ENCODE measurements at regions not wholly inside any gene's neighbourhood (a gene's known extent, or its start where the extent isn't known, plus 50 kb on each side); places are given as distances from the start of the nearest gene placed in this dataset.
"Not testable (repeated sequence)": the region's sequence is repeated elsewhere in the genome, so short reads cannot be mapped to it uniquely, and the experiment has no call there.

DNA sequence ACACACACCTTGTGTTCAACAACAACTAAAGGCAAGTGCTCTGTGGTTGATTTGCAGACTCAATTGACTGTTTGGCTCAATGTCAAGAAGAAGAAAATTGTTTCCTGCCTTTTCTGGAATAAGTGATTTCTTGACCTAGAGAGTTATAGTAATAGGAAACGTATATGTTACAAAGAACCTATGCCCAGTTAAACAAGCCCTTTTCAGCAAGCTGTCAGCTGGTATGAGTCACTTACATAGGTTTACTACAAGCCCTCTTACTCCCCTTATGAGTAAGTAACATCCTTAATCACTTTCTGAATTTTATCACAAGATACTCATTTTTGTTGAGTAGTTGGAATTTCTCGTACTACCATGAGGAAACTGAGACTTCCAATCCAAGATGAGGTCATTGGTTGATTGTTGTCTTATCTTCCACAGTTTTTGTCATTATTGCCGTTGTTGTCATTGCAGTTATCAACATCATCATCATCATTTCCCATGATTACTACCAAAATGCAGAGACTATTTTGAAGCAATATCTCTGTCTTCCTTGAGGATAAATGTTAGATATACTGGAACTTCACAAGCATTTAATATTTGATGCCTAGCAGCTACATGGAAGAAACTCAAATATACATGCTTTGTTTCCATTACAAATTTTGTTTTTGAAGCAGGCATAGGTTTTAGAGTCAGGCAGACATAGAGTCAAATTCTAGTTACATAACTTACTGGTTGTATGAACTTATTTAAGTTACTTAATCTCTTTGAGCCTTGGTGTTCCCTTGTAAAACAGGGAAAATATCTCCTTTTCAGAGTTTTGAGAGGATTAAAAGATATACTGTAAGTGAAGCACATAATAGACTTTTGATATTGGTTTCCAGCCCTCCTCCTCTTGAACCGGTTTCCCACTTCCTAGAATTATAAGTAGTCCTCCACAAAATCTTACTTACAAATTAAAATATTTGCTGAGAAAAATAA, 106.0 kb downstream of the RAP2A start:
- H3K27me3 ChIP-seq: no peaks in the 10 kb centered on the region
- H3K4me3 ChIP-seq: no peak overlapping the region
- no peaks in the 10 kb centered on the region for H3K4me1 ChIP-seq
- H3K9me3 ChIP-seq: no peaks in the 10 kb centered on the region
- no peak overlapping the region for H3K27ac ChIP-seq
- TF ChIP-seq CTCF (IDR thresholded peaks at IDR 0.05) (no peak), POLR2AphosphoS5 (IDR thresholded peaks at IDR 0.05; ENCODE audit: insufficient read depth in 1 of 2, low read depth in 1 of 2) (no peak), POLR2A (IDR thresholded peaks at IDR 0.05) (no peak)
- H3K36me3 ChIP-seq: no peaks in the 10 kb centered on the region
- no peak for DNase-seq (ENCODE audit: extremely low spot score in 2 of 2)
- intact Hi-C loops (cut with DNase I): no loop called here

DNA sequence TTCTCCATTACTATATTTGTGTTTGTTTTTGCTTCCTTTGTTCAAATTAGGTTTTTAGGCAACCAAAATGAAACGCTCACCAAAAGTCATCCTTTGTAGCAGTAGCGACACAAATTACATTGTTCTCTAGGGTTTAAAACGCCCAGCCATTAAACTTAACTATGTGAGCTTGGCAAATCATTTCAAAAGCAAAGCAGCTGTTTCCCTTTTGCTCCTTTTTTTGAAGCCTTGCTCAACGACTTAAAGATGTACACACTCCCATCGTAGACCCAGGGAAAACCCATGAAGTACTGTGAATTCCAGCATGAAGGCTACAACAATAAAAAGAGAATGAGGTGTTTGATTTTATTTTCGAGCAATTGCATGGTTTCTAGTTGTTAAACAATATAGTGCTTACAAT, 106.7 kb downstream of the RAP2A start:
- H3K4me3 ChIP-seq: no peak overlapping the region
- no peak for DNase-seq (ENCODE audit: extremely low spot score in 2 of 2)
- H3K9me3 ChIP-seq: no peaks in the 10 kb centered on the region
- intact Hi-C loops (cut with DNase I): no loop called here
- no peaks in the 10 kb centered on the region for H3K36me3 ChIP-seq
- H3K27ac ChIP-seq: no peak overlapping the region
- no peaks in the 10 kb centered on the region for H3K27me3 ChIP-seq
- no peaks in the 10 kb centered on the region for H3K4me1 ChIP-seq
- no peak for TF ChIP-seq CTCF (IDR thresholded peaks at IDR 0.05)
- no peak for TF ChIP-seq POLR2A (IDR thresholded peaks at IDR 0.05)
- TF ChIP-seq POLR2AphosphoS5 (IDR thresholded peaks at IDR 0.05; ENCODE audit: insufficient read depth in 1 of 2, low read depth in 1 of 2): no peak

DNA sequence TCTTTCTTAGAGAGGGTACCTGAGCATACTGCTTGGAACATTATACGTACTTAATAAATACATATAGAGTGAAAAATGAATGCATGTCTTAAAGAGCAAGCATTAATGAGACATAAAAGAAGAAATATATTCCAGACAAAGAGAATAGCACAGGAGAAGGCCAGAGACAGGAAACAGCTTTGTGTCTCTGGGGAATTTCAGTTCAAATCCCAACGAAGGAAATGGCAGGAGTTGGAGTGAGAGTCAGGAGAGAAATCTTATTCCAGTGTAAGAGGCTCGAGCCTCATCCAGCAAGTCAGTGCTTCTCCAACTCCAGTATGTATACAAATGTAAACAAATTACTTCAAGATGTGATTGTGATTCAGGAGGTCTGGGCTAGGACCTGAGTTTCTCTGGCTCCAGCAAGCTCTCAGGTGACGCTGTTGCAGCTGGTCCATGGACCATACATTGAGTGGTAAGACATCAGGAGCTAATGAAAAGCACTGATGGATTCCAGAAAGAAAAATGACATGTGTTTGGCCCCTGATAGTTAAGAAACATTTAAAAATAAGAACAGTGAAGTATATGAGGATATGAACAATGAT, 108.2 kb downstream of the RAP2A start:
- no peak for DNase-seq (ENCODE audit: extremely low spot score in 2 of 2)
- H3K9me3 ChIP-seq: no peaks in the 10 kb centered on the region
- H3K4me3 ChIP-seq: no peak overlapping the region
- TF ChIP-seq POLR2AphosphoS5 (IDR thresholded peaks at IDR 0.05; ENCODE audit: insufficient read depth in 1 of 2, low read depth in 1 of 2) (no peak), CTCF (IDR thresholded peaks at IDR 0.05) (no peak), POLR2A (IDR thresholded peaks at IDR 0.05) (no peak)
- no peaks in the 10 kb centered on the region for H3K4me1 ChIP-seq
- H3K36me3 ChIP-seq: no peaks in the 10 kb centered on the region
- intact Hi-C loops (cut with DNase I): no loop called here
- no peaks in the 10 kb centered on the region for H3K27me3 ChIP-seq
- no peak overlapping the region for H3K27ac ChIP-seq

GRCh38 chr13:97544031-97544765, 110.2 kb downstream of the RAP2A start:
- no peak overlapping the region for H3K27ac ChIP-seq
- H3K36me3 ChIP-seq: no peaks in the 10 kb centered on the region
- TF ChIP-seq POLR2AphosphoS5 (IDR thresholded peaks at IDR 0.05; ENCODE audit: insufficient read depth in 1 of 2, low read depth in 1 of 2): no peak
- TF ChIP-seq CTCF (IDR thresholded peaks at IDR 0.05): no peak
- no peak for TF ChIP-seq POLR2A (IDR thresholded peaks at IDR 0.05)
- DNase-seq (ENCODE audit: extremely low spot score in 2 of 2): no peak
- no peaks in the 10 kb centered on the region for H3K27me3 ChIP-seq
- H3K9me3 ChIP-seq: no peaks in the 10 kb centered on the region
- H3K4me1 ChIP-seq: no peaks in the 10 kb centered on the region
- no peak overlapping the region for H3K4me3 ChIP-seq
- intact Hi-C loops (cut with DNase I): no loop called here

GRCh38 chr13:97544971-97545499, 111.1 kb downstream of the RAP2A start:
- DNase-seq (ENCODE audit: extremely low spot score in 2 of 2); H3K36me3 ChIP-seq; H3K4me1 ChIP-seq; intact Hi-C loops (cut with DNase I); H3K4me3 ChIP-seq; H3K27me3 ChIP-seq; H3K9me3 ChIP-seq; H3K27ac ChIP-seq: not testable (repeated sequence)

All from vagina (tissue), 2 donors.